ENCODE measurements at regions not wholly inside any gene's neighbourhood (a gene's known extent, or its start where the extent isn't known, plus 50 kb on each side); places are given as distances from the start of the nearest gene placed in this dataset.

- TF ChIP-seq CTCF (IDR thresholded peaks at IDR 0.05; ENCODE audit: low read depth, low read length) (no peak), EZH2phosphoT487 (IDR thresholded peaks at IDR 0.05; ENCODE audit: low read depth) (no peak)
Measured at GRCh38 chr5:54678737-54679136, 161.2 kb downstream of the SNX18 start.

All from OCI-LY3 (cell line).